Middle frontal gyrus (tissue), 1 donor: ENCODE measurements at regions not wholly inside any gene's neighbourhood (a gene's known extent, or its start where the extent isn't known, plus 50 kb on each side); places are given as distances from the start of the nearest gene placed in this dataset.
"Not testable (repeated sequence)": the region's sequence is repeated elsewhere in the genome, so short reads cannot be mapped to it uniquely, and the experiment has no call there.

Experiments used
- DNase-seq: peaks from one replicate; pipeline ENCODE4 v3.0.0-alpha.2; 2015; ENCODE audit warnings: low spot score; ENCODE audit errors: extremely low spot score

DNA sequence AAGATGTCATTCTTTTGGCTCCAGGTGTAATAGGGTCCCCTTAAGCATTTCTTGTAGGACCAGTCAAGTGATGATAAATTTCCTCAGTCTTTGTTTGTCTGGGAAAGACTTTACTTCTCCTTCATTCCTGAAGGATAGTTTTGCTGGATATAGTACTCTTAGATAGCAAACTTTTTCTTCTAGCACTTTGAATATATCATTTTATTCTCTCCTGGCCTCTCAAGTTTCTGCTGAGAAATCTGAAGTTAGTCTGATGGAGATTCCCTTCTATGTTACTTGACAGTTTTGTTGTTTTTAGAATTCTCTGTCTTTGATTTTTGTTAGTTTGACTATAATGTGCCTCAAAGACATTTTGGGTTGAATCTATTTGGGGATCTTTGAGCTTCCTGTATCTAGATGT lies 181.2 kb upstream of the HES1 start:
- DNase-seq: no peak

DNA sequence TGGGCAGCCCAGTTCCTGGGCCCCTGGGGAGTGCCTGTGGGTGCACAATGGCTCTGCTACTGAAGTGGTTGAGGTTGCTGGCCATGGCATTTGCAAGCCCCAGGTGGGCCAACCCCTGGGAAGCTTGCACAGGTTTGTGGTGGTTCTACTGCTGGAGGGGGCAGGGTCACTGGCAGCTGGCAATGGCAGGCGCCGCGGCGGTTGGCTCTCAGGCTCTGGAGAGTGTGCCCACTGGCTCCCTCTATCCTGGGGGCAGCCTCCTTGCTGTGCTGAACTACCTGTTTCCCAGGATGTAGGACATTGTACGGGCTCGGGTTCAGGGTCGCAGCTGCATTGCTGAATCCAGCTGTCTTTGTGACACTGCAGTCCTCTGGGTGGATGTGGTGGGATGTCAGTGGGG lies 180.2 kb upstream of the HES1 start:
- no peak for DNase-seq

- DNase-seq: no peak
Measured at GRCh38 chr3:193959861-193960260, 176.1 kb upstream of the HES1 start.

DNA sequence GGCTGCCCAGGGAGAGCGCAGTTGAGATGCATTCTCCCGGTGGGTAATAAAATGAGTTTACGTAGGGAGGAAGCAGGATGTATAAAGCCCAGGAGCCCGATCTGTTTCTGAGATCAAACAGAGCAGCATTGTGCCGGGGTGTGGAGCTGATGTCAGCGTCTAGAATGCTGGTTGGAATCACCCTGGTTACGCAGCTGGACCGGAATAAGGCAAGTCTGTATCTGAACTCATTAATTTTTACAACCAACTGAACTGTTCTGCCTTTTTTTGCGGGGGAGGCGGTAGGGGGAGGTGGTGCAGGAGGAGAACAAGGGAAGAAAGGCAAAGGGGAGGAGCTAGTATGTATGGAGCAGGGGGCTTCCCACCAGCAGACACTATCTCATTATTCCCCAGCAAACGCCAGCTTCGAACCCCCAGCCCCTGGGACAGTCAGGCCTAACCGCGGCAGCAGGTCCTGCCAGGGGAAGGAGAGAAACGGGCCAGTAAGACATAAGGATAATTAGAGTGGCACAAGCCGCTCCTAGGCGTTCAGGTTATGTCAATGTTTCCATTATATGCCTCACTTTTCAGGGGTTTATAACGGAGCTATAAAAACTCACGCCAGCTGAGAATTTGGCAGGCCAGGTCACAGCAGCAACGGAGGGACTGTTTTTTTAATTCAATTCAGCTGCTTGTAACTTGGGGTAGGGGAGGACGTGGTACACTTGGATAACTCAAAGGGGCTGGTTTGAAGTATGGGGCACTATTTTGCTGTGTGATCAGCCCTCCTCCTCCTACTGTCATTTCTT lies 175.3 kb upstream of the HES1 start:
- DNase-seq: no peak

DNA sequence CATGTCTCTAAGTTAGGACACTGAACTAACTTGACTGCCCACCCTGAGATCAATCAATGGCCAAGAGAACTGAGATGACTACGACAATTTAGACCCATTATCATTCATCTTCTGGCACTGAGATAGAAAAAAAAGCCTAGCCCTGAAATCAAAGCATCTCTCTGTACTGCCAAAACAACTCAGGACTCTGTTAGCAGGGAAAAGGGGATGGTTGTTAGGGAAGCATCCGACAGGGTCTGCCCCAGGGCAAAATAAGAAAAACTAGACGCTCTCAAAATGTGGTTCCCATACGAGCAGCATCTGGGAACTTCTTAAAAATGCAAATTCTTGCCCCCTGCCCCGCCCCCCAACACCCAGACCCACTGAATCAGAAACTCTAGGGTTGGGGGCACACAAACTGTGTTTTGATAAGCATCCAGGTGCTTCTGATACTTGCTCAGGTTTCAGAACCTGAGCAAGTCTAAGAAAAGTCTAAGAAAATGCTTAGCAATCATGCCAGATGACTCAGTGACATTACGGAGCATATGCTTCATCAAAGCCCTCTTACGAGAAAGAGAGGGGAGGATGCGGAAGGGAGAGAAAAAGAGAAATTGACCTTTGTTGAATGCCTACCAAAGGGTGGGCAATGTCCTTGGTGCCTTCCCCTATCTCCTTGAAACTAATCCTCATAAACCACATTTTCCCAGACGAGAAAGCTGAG lies 172.8 kb upstream of the HES1 start:
- DNase-seq: no peak

DNA sequence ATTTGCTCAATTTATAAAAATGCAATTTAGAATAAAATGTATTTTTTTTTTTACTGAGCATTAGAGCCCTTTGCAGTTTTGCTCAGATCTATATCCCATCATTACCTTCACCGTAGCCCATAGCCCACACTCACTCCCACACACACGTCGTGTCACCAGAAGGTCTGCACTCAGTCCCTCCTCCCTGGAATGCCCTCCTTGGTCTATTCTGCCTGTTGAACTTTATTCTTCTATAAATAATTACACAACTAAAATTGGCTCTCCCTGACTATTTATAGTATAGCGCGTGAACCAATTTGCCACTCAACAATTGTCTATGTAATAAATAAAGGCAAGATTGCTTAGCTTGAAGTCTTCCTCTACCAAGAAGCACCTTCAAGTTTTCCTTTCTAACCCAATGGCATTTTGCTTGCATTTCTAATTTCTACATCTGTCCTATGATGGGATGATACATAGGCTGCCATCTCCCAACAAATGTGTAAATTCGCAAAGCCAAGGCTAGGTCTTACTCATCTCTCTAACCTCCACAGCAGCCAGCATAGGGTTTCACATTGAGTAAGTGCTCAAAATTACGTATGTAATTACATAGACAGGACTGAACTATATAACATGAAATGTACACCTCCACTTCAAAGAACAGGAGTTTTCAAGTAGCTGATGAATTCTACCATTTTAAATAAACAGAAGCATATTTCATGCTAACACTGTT lies 172.0 kb upstream of the HES1 start:
- DNase-seq: no peak

GRCh38 chr3:193964517-193964880 lies 171.4 kb upstream of the HES1 start:
- DNase-seq: no peak

DNA sequence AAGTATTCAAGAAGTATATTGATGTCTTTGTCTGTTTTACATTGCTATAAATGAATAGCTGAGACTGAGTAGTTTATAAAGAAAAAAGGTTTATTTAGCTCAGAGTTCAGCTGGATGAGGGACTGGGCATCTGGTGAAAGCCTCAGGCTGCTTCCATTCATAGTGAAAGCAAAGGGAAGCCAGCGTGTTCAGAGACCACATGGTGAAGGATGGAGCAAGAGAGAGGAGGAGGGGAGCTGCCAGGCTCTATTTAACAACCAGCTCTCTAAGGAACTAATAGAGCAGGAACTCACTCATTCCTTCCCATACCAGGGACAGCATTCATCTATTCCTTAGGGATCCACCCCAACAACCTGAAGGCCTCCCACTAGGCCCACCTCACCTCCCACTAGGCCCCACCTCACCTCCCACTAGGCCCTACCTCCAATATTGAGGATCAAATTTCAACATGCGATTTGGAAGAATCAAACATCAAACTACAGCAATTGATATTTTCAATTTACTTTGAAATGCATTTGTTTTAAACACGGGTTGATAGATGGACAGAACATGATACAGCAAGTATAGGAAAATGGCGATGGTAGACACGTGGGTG lies 167.5 kb upstream of the HES1 start:
- no peak for DNase-seq

- DNase-seq: not testable (repeated sequence)
Measured at GRCh38 chr3:193970131-193970772, 165.7 kb upstream of the HES1 start.

DNA sequence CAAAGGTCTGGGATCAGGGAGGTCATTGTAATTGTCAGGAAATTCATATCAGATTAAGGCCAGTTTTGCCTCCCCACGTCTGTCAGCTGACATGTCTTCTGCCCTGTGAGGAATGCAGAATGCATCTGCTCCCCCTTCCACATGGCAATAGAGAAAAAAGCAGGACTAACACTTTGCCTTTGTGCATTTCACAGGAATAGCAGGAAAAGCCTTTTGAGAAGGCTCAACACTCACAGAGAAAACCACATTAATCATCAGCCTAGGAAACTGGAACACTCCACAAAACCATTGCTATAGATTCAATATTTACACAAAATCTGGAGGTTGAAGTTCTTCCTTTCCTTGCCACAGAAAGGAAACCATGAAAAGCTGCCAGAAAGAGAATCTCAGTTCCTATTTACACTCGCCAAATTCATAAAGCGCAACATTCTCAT lies 165.2 kb upstream of the HES1 start:
- no peak for DNase-seq

- no peak for DNase-seq
Measured at GRCh38 chr3:193971261-193971751, 164.6 kb upstream of the HES1 start.

DNA sequence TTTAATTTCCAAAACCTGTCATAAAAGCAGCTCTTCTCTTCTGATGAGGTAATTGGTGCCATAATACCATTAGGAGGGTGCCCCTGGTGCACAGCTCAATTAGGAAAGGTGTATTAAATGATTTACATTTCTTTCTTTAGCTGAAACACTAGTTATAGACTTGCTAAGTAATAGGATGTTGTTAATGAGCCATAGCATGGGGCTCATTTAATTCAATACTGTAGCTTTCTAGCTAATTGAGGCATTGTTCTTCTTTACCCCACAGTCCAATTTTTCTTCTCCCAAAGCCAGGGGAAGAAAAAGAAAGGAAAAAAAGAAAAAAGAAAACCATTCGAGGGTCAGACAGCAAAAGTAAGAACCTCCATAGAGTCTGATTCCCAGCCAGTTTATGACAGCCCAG lies 164.0 kb upstream of the HES1 start:
- DNase-seq: no peak

DNA sequence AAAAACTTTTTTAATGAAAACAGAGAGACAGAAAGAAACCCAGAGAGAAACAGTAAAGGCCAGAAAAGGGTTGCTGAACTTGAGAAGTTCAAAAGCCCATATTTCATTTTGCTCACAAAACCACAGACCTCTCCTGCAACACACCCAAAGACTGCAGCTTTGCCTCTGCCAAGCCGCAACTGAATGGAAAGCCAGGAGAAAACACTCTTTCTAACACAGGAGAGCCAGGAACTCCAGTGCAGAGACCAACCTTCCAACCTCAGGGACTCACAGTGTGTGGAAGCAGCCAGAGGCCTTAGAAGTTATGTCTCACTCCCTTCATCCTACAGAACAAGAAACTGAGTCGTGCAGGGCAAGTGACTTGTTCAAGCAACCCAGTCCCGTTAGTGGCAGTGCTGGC lies 163.1 kb upstream of the HES1 start:
- no peak for DNase-seq

GRCh38 chr3:193974191-193974652 lies 161.7 kb upstream of the HES1 start:
- DNase-seq: no peak

- no peak for DNase-seq
Measured at GRCh38 chr3:193974671-193975535, 161.0 kb upstream of the HES1 start.

GRCh38 chr3:193977622-193978021 lies 158.3 kb upstream of the HES1 start:
- DNase-seq: no peak

DNA sequence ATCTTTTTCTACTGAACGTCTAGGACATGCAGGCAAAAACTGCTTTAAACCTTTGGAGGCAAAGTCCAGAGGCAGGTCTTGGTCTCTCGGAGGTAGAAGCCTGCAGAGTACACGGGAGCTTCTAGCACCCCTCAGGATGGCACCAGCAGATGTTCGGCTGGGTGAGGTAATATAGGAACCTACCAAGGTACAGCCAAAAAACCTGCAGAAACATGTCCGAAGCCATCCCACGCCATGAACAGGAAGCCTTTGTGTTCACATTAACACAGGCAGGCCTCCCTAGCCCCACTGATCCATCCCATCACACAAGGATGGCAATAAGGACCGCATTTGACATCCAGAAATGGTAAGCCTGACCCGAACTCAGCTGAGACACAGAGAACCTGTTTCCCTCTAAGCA lies 157.9 kb upstream of the HES1 start:
- DNase-seq: no peak

DNA sequence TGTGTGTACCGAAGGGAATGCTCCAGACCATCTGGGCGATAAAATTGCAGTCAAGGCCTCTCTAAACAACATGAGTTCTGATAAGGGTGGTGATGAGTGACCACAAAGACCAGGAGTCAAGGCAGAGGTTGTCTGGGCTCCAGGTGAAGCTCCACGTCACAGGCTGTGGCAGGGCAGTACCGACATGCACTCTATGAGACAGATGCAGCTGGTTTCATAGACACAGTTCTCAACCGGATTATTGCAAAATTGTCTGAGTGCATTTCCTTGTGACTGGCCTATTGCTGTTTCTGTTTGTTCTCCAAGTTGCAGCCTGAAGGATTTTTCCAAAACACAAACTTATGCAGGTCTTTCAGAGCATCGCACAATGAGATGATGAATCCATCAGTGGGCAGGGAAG lies 157.5 kb upstream of the HES1 start:
- DNase-seq: no peak

- no peak for DNase-seq
Measured at GRCh38 chr3:193980326-193980725, 155.6 kb upstream of the HES1 start.

DNA sequence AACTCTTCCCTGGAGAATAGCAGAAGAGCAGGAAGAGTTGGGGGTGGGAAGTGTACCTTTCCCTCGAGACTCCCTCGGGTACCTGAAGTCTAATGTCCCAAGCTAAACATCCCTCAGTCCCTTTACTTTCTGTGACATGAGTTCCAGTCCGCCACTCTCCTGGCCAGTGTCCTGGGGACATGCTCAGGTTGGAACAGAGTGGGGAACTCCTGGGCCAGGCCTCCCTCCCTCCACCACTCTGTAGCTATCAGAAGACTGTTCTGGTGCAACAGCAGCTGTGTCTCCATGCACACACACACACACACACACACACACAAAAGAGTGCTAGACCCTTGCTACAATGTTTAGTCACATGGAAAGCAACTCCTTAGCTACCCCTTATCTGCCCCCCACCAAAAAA lies 155.0 kb upstream of the HES1 start:
- no peak for DNase-seq
